Stimulated activated CD4-positive, alpha-beta T cell treated with anti-CD3 and anti-CD28 coated beads, Interleukin-12 subunit alpha, Interleukin-12 subunit beta, amount 100 ng/mL, for 24 hours (primary cell): ENCODE measurements at regions not wholly inside any gene's neighbourhood (a gene's known extent, or its start where the extent isn't known, plus 50 kb on each side); places are given as distances from the start of the nearest gene placed in this dataset.

Experiments used
- DNase-seq, 2 experiments: peaks; one replicate each; pipeline ENCODE4 v3.0.0-alpha.2; 2020; ENCODE audit warnings: low read depth in 2 of 2

DNA sequence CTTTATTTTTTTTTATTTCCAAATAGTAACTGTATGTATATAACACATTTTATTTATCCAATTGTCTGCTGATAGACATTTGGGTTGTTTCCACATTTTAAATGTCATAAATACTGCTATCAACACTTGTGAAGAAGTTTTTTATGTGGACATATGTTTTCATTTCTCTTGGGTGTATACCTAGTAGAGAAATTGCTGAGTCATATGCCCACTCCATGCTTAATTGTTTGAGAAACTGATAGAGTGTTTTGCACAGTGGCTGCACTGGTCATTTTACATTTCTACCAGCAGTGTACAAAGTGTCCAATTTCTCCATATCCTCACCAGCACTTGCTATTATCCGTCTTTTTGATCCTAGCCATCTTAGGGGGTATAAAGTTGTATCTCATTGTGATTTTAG is 567.8 kb downstream of the GBA3 start:
- no peak for DNase-seq

DNA sequence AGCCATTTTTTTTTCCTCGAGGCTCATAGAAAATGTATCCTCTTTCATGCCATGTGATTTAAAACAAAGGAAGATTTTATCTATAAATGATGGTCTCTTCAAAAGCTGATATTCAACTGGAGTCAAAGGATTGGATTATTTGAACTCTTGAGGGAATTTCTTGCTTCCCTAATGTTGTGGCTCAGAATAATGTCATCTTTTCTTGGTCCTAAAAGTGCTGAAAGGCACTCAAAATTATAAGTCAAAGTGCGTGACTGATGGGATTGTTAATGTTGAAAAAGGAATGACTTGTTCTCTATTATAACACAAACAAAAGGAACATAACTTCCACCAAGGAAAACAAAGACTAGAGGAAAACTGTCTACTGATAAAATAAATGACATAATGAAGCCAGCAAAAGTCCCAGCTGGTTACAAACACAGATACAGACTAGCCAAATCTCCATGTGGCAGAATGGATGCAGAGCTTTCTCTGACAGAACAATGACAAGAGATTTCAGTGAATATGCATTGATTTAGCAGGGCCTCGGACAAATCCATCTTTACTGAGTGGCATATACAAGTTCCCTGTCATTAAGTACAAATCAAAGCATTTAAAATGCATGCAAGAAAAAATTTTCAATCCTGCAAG is 552.6 kb downstream of the GBA3 start:
- no peak for DNase-seq

DNA sequence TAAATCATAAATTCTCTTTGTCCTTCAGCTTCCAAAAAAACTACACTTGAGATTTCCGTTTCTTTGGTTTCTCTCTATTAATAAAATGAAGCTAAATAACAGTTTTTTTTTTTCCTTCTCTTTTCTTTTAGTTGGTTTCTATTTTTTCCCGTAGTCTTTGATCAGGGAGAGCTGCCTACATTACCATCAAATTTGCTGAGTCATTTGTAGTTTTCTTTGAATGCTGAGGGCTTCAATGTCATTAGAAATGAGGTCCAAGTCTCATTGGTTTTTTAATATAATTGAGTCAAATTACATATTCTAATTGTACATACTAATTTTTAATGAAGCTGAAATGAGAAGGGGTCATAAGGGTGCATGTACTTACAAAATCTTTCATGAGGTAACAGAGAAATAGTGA is 550.2 kb downstream of the GBA3 start:
- DNase-seq, result no peak

DNA sequence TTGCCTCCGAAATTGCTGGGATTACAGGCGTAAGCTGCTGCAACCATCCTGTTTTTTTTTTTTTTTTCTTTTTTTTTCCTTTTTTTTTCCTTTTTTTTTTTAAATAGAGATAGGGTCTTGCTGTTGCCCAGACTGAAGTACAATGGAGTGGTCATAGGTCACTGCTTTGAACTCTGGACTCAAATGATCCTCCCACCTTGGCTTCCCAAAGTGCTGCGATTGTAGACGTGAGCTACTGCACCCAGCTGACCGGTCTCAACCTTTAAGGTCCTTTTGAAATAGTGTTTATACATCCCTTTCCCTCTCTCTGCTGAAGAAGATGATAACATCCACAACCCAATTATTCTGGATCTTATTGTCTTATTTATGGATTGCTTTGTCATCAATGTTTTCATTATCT is 548.7 kb downstream of the GBA3 start:
- no peak for DNase-seq

DNA sequence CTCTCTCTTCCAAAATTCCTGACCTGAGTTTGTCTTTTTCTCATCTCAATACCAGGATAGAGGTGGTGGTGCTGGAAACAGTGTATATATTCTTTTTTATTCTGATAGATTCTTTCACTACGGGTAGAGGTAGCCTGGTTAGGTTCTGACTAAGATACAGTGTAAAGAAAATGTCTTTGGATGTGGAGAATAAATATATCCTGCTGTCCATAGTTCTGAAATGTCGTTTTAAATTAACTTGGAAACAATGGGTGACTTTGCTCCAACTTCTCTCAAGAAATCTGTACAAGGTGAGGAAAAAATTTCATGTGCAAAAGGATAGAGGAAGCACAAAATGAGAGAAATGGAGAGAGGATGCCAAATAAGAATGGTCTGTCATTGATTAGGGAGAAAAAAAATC is 546.1 kb downstream of the GBA3 start:
- DNase-seq, result no peak

DNA sequence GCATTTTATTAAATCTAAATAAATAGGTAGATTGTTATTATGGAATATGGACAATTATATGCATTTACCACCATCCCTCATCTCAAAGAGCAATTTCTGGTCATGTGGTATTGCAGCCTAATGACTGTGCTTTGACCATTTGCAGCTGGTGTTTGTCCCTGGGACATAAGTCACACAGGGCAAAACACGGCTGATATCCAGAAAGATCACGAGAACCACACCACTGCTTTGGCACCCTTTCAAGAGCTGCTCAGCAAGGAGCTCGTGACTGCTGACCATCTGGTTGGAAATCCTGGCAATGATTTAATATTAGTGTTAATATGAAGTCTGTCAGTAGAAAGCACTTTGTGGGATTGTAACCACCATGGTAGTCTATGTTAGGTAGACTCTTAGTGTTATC is 545.0 kb downstream of the GBA3 start:
- no peak for DNase-seq

DNA sequence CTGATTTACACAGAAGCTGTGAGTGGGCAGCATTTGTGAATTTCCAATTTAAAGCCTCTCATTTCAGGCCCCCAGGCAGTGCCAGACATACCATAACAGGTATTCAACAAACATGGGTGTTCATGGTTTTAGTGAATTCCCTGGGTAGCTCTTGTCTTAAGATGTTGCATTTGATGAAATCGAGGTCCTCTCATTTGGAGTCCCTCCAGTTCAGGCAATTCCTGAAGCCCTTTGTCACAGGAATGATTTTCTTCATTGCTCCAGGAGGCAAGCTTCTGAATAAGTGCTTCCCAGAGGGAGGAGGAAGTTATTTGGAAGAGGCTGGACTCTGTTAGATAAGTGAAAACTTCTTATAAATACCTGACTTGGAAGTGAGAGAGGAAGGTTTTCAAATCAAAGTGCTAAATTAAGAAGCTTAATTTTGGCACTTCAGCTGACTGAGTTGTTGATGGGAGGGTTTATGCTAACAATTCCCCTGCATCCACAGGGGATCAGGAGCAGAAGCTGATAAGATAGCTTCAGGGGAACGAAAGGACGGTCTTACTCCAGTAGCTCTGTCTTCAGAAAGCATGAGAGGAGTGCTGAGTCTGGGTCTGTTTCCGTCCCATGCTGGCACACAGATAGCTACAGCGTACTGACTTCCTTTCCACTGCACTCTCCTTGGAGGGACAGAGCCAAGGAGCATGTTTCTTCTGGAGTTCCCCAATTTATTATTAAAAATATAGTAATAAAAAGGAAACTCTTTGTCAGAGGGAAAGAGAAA is 543.1 kb downstream of the GBA3 start:
- no peak for DNase-seq

DNA sequence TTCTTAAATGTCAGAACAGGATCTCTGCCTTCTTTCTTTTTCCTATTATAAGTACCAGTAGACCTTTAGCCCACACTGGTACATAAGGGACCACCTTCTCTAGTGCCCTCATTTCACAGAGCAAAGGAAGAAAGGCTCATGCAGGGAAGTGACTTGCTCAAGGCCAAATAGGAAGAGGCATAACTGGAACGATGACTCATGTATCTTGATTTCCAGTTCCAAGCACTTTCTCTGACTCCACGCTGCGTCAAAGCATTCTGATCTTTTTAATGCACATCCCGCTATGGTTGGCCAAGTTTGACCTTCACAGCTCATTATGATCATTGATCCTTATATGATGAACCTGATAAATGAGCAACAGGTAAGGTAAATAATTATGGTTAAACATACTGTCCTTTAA is 542.0 kb downstream of the GBA3 start:
- no peak for DNase-seq

DNA sequence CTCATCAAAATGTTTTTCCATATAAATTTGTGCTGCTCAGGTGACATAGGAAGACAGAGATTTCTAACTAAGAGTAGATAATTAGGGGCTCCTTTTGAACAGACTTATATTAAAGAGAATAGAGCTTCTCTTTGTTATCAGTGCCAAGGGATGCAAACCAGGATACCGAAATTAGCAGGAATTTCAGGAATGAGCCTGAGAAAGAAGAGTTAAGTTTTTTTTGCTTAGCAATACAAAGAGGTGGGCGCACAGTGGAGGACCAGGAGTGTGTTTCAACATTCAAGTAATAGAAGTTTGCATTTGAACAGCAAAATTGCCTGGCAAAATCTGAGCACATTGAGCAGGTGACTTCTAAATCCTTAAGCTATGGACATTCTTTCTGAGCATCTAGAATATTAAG is 541.3 kb downstream of the GBA3 start:
- DNase-seq, result no peak

DNA sequence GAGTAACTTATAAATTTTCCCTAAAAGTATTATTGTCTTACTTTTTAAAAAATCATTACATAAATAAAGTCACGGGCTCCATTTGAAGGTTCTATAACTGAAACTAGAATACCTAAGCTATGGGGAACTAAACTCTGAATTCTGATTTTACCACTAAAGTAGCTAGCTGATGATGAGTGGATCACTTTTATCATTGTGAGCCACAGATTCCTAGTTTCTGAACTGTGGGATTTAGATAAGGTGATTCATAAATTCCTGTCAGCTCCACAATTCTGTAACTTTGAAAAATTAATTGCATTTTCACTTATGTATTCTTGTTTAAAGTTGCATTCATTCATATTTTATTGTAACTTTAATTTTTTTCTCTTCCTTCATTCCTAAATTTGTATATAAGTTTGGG is 540.9 kb downstream of the GBA3 start:
- no peak for DNase-seq

DNA sequence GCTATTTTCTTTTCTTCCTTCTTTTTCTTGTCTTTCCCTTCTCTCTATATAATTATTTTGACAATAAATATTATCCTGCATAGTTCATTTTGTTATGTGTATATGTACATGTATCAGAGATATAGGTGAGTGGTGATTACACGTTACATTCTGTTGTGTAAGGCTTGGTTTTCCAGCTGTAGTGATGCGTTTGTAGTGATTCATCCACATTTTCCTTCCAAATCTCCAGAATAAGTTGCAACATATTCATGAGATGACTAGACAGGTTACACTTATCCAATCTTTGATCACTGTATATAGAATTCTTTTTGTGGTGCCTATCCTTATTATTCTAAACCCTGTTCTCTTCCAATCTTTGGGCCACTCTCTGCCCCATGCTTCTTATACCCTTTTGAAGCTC is 540.2 kb downstream of the GBA3 start:
- no peak for DNase-seq

DNA sequence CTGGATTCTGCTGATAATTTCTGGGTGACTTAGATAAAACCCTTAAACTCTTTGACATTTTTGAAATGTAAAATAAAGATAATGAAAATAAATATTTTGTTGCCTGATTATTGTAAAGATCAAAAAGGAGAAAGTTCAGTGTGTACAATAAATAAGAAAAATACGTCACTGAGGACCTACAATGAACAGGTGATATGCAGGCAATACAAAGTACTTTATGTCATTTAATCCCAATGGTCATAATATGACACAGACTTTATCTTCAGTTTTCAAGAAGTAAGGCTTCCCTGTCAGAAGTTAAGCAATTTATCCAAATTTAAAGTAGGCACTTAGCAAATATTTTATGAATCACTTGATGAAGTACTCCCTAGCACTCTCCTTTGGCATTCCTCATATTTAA is 532.8 kb downstream of the GBA3 start:
- no peak for DNase-seq

DNA sequence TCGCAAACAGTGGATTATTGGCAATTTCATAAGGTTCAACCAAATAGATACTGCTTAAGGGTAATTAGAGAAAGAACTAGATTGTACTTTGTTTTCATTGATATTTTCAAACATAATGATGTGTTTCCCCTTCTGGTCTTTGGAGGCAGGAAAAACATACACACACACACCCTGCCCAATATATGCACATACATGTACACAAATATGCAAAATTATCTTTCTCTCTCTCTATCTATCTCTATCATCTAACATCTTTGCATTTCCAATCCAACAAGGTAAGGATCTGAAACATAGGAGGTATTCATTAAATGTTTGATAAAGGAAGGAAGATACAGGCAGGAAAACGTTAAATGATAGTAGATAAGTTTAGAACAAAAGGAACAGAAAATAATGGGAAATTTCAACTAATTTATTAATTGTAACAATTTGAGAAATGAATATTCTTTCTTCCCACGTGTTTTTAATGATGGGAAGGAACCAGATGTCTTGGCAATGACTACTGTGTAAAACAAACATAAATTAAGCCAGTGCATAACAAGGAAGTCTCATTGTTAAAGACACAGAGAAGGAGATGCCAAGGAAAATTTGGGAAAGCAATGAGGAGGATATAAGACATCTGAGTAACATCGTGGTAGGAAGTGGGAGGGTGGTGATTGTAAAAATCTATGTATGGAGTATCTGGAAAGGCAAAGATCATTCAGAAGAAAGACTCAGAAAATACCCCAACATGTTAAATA is 532.1 kb downstream of the GBA3 start:
- DNase-seq, result no peak

DNA sequence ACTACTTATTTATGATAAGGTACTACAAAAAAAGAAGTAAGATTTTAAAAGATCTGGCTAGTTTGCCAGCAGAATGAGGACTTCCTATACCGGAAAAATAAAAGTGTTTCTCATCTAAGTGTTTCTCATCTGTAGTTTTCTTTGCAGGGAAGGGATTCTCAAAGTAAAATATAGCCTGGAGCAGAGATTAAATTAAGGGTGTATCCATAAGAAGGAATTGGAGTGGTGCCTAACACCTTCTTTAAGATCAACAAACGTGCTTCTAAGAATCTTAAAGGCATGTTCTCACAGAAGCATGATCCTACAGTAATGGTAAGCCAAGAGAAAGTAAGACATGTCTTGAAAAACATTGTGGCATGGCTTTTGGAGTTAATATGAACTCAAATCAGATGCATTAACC is 528.2 kb downstream of the GBA3 start:
- DNase-seq, result no peak

DNA sequence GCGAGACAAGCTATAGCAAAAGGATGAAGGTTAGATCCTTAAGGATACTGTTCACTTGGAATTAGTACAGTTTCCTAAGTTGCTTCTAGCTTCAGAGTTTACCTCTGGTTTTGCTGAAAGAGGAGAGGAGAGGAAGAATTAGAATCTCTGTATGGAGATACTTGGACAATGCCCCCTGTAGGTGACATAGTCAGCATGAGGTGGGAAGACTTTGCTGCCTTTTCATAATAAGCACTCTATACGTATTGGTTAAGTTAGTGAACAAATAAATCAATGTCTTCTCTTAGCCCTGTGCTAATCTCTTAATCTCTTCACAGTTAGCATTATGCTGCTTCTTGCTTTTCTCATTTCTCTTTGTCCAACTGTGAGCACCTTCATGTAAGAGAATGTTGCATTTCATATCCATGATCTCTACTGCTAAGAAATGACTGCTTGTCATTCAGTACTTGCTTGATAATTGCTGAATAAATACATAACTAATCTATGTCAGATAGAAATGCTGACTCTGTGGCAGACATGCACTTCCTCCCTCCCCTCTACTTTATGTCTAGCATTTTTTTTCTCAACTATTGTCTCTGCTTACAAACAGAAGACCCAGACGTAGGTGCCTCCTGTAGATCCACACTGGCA is 527.2 kb downstream of the GBA3 start:
- no peak for DNase-seq

DNA sequence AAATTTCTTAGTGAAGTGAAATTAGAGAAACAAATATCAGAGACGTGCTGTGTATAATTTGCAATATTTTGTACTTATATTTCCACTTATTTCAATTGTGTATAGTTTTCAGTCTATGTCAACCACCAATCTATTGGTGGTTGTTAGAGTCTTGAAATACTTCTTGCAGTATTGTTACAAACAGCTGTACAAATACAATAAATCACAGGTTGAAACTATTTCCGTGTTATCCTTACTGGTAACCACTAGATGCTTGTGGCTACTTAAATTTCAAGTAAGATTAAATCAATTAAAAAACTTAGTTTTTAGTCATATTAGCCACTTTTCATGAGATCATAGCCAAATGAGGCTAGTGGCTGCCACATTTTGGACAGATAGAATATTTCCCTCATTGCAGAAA is 520.5 kb downstream of the GBA3 start:
- no peak for DNase-seq

DNA sequence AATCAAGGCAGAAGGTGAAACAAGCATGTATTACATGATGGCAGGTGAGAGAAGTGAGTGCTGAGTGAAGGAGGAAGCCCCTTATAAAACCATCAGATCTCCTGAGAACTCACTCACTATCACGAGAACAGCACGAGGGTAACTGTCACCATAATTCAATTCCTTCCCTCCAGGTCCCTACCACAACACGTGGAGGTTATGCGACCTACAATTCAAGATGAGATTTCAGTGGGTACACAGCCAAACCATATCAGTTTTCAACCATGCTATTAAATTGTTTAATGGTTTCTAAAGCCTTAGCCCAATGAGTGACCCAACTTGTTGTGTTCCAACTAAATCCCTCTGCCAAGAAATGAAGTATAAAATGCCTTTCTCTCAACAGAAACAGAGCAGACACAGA is 519.8 kb downstream of the GBA3 start:
- DNase-seq, result no peak

DNA sequence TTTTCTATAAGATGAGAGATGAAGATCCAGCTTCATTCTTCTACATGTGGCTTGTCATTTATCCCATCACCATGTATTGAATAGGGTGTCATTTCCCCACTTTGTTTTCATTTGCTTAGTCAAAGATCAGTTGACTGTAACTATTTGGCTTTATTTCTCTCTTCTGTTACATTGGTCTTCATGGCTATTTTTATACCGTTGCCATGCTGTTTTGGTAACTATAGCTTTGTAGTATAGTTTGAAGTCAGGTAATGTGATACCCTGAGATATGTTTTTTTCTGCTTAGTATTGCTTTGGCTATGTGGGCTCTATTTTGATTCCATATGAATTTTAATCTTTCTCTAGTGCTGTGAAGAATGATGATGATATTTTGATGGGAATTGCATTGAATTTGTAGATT is 514.3 kb downstream of the GBA3 start:
- no peak for DNase-seq

DNA sequence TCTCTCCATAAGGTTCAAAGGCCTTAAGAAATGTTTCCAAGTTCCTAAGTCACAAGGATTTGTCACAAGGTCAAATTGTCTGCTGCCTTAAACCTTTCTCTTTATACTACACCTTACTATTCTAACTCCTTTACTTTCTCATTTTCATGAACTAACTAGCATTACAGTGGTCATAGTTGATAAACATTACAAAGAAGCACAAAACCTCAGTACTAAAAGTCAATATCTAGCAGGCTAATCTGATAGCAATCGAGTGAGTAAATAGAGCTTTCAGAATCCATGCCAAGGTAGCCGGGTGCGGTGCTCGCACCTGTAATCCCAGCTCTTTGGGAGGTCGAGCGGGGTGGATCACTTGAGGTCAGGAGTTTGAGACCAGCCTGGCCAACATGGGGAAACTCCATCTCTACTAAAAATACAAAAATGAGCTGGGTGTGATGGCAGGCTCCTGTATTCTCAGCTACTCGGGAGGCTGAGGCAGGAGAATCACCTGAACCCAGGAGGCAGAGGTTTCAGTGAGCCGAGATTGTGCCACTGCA is 510.0 kb downstream of the GBA3 start:
- DNase-seq, result no peak

DNA sequence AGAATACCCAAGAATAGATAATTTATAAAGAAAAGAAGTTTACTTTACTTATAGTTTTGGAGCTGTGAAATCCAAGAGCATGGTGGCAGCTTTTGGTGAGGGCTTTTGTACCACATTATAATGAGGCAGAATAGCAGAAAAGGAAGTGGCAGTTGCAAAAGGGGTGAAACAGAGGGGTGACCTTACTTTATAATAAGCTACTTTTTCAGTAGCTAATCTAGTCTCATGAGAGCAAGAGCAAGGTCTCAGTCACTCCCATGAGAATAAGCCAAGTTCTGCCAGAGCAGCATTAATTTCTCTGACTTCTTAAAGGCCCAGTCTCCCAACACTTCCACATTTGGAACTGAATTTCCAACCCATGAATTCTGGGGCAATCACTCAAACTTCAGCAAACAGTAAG is 502.0 kb downstream of the GBA3 start:
- DNase-seq, result no peak

DNA sequence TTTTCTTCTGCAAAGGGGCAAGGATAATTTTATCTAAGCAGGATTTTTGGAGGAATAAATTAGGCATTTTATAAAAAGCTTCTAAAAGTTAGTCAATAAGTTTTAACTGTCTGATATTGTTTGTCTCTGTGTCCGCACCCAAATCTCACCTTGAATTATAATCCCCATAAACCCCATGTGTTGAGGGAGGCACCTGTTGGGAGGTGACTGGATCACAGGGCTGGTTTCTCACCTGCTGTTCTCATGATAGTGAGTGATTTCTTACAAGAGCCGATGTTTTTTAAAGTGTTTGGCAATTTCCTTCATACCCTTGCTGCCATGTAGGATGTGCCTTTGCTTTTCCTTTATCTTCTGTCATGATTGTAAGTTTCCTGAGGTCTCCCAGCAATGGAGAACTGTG is 481.4 kb downstream of the GBA3 start:
- no peak for DNase-seq

DNA sequence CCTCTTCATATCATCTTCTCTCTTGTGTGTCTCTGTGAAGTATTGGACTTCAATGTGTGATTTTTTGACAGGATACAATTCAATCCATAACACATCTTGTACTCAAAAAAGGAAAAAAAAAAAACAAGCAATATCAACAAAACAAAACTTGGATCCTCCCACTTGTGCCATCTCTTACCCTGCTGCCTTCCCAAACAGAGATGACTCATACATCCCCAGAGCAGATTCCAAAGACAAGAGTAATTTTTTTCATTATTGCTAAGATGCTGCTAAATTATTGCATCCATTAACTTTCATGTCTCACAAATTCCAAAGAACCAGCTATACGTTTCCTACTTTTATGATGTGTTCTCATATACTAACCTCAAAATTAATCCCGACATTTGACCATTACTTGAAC is 479.2 kb downstream of the GBA3 start:
- no peak for DNase-seq
